NCI-H2107 treated with DMSO at 0.1 percent for 48 hours (cell line): ENCODE measurements at regions not wholly inside any gene's neighbourhood (a gene's known extent, or its start where the extent isn't known, plus 50 kb on each side); places are given as distances from the start of the nearest gene placed in this dataset.

Experiments
- DNase-seq: peaks from one replicate; lab custom pipeline; 2025; ENCODE audit not compliant: unreplicated experiment; lab: John Stamatoyannopoulos, UW

DNA sequence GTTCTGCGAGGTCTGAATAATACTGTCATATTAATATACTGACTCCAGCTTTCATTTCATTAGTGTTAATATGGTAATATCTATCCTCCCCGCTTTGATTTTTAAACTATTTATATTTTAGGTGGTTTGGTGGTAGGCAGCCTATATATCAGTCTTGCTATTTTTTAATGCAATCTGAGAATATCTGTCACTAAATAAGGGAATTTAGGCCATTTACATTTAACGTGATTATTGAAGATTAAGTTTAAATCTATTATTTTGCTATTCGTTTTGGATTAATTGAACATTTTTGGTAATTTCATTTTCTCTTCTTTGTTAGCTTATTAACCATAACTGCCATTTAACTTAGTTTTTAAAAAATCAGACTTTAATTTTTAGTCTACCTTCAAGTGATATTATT lies 247.7 kb upstream of the PMFBP1 start:
- no peak for DNase-seq

- DNase-seq: no peak
These were observed 243.4 kb upstream of the PMFBP1 start for GRCh38 chr16:72415379-72415778.

- DNase-seq: no peak
These were observed 238.5 kb upstream of the PMFBP1 start for GRCh38 chr16:72410492-72410891.

- no peak for DNase-seq
These were observed 237.5 kb upstream of the PMFBP1 start for GRCh38 chr16:72409423-72409822.

GRCh38 chr16:72406390-72406789 lies 234.4 kb upstream of the PMFBP1 start:
- no peak for DNase-seq

DNA sequence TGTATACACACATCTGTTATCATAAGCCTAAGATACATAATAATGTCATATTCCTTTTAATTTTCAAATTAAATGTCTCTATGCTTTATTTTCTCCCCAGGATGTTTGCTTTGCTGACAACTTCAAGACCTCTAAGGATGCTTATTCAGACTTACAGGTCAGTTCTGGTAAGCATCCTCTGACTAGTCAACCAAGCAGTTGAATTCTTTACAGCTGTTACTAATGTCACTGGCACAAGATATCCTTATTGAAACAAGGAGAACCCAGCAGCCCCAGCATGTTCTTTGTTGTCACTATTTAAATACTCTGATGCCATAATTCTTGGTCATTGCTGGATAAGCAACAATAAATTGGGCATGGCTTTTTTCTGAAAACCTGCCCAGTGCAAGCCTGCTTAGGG lies 232.3 kb upstream of the PMFBP1 start:
- DNase-seq: no peak

DNA sequence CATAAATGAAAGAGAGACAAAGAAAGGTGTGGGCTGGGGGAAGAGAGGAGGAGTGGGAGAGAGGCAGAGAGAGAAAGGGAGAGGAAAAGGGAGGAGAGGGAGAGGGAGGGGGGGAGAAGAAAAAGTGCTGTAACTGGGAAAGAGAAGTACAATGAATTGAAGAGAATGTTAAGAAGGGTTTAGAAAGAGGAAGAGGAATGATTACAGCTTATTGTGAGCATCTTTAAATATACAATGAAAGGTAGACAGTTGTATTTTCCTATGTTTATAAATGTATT lies 229.1 kb upstream of the PMFBP1 start:
- no peak for DNase-seq

GRCh38 chr16:72400257-72401083 lies 228.5 kb upstream of the PMFBP1 start:
- peak; percentile 45 for DNase-seq

DNA sequence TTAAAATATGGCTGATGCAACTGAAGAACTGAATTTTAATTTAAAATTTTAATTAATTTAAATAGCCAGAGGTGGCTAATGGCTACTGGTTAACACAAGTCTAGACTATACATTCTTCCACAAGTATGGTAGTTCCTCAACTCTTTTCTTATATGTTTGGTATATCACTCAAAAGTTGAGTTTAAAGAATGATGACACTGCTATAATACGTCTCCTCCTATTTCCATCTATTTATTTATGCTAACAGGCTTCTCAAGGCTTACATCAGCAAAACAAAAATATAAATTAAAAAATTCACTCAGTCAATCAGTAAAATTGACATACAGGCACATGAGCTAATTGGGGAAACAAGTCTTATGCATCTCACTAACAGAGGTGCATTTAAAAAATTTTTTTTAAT lies 227.9 kb upstream of the PMFBP1 start:
- DNase-seq: no peak

GRCh38 chr16:72397876-72398275 lies 225.9 kb upstream of the PMFBP1 start:
- DNase-seq: no peak

GRCh38 chr16:72394526-72394925 lies 222.6 kb upstream of the PMFBP1 start:
- no peak for DNase-seq

DNA sequence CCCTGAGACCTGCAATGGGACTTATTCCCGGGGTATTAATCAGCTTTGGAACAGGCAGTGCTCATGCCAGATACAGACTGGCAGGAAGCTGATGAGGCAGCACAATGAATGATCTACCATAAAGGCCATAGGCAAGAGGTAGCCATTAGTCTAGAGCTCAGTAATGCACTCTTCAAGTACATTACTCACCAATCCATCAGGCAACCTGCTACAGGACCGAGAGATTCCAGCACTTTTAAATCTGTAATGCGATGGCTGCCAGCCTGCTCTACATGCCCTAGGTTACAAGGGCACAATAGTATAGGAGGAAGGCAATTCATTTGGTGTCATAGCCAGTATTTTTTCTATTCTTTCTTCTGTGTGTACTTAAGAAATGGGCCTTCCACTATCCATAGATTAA lies 217.8 kb upstream of the PMFBP1 start:
- DNase-seq: no peak

DNA sequence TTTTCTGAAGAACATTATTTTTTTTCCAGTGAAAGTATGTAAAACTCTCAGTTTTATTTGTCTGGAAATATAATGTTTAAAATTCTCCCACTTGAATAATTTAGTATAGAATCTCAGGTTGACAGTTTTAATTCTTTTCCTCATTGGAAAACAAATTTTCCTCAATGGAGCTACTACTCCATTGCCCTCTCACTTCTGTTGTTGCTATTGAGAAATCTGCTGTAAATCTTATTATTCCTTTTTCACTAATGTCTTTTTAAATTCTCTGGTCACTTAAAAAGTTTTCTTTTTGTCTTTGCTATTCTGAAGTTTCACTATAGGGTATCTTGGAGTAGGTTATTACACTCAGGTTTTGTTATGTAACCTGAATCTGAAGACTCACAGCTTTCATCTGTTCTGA lies 216.1 kb upstream of the PMFBP1 start:
- DNase-seq: no peak

GRCh38 chr16:72384651-72385050 lies 212.7 kb upstream of the PMFBP1 start:
- DNase-seq: no peak

GRCh38 chr16:72380283-72380682 lies 208.3 kb upstream of the PMFBP1 start:
- no peak for DNase-seq

- DNase-seq: no peak
These were observed 201.2 kb upstream of the PMFBP1 start for GRCh38 chr16:72373201-72373600.

DNA sequence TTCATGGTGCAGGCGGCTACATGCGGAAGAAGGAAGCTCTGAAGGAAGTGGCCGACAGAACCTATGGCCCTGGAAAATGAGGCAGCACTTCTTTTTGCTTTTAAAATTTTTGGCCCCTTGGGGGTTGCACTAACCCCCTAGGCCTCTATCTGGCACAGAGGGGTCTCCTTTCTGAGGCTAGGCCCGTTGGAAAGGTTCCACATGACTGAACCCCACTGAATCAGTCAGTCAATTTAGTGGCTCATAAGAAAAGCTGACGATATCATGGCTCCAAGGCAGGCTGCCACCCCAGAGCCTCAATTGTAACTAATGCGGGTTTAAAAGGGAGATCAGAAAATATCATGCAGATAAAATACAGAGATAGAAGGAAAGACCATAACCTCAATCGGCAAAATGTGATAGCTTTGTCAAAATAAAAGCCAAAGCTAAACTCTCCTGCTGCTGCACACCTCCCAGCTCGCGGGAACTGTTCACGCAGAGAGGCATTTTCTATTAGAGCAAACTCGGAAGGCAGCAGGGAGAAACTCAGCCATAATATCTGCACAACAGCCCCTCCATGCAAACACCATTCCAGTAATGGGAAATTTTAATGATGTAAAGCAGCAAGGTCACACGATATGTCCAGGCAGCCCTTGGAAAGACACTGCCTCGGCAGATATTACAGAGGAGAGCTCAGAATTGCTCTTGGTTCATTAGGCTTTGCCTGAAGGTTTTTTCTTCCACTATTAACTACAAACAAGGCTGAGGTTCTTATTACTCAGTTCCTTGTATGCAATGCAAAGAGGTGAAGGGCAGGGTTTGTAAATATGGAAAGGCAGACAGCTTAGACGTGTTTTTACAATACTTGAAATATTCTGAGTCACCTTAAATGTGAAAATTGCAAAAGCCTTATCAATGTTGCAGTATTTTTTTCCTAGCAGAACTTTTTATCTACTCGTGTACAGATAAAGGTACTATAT lies 200.4 kb upstream of the PMFBP1 start:
- DNase-seq: no peak

- DNase-seq: no peak
These were observed 199.5 kb upstream of the PMFBP1 start for GRCh38 chr16:72371307-72372086.

GRCh38 chr16:72369274-72369673 lies 197.3 kb upstream of the PMFBP1 start:
- DNase-seq: no peak

- no peak for DNase-seq
These were observed 195.9 kb upstream of the PMFBP1 start for GRCh38 chr16:72367851-72368250.

GRCh38 chr16:72362973-72363372 lies 191.0 kb upstream of the PMFBP1 start:
- DNase-seq: no peak

- no peak for DNase-seq
These were observed 190.5 kb upstream of the PMFBP1 start for GRCh38 chr16:72362476-72362875.
